GM12874 (cell line): ENCODE measurements at regions not wholly inside any gene's neighbourhood (a gene's known extent, or its start where the extent isn't known, plus 50 kb on each side); places are given as distances from the start of the nearest gene placed in this dataset.

Experiments
- TF ChIP-seq, protein P1 (sequence below): IDR thresholded peaks from 2 replicates; pipeline ENCODE4 v1.5.1; 2011; ENCODE audit warnings: low read depth, mild to moderate bottlenecking, control low read depth, low read length, moderate library complexity; ENCODE audit not compliant: insufficient read depth

DNA sequence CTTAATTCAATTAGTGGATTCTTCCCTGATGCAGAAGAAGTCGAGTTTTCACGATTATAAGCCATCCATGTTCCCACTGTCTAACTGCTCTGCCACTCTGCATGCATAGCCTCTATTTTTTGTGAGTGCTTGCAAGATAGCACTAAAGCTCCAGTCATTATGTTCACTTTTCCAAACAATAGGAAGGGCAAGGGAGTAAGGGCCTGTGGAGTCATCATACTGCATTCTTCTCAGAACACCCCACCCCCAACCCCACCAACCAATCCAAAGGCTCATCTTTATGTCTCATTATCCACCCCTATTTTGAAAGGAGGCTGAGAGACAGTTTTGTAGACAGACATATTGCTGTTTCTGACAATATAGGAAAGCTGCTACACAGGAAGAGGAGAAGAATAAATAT lies 471.7 kb upstream of the ADGRL2 start:
- TF ChIP-seq, protein P1, sequence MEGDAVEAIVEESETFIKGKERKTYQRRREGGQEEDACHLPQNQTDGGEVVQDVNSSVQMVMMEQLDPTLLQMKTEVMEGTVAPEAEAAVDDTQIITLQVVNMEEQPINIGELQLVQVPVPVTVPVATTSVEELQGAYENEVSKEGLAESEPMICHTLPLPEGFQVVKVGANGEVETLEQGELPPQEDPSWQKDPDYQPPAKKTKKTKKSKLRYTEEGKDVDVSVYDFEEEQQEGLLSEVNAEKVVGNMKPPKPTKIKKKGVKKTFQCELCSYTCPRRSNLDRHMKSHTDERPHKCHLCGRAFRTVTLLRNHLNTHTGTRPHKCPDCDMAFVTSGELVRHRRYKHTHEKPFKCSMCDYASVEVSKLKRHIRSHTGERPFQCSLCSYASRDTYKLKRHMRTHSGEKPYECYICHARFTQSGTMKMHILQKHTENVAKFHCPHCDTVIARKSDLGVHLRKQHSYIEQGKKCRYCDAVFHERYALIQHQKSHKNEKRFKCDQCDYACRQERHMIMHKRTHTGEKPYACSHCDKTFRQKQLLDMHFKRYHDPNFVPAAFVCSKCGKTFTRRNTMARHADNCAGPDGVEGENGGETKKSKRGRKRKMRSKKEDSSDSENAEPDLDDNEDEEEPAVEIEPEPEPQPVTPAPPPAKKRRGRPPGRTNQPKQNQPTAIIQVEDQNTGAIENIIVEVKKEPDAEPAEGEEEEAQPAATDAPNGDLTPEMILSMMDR: no peak

DNA sequence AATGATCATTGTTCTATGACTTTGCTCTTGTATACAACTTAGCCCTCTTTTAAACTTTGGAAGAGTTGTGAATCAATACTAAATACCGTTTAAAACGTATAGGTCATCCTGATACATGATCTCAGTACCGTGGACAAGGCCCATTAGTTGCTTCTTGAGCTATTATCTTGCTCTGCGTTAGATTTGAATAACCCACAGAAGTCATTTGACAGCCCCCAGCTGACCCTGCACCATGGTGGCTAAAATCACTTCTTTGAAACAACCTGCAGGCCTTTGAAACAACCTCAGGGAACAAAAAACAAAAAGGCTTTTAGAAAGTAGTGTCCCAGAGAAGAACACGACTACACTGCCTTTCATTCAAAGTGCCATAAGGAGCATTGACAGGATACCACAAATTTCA lies 473.0 kb upstream of the ADGRL2 start:
- TF ChIP-seq, protein P1: no peak

DNA sequence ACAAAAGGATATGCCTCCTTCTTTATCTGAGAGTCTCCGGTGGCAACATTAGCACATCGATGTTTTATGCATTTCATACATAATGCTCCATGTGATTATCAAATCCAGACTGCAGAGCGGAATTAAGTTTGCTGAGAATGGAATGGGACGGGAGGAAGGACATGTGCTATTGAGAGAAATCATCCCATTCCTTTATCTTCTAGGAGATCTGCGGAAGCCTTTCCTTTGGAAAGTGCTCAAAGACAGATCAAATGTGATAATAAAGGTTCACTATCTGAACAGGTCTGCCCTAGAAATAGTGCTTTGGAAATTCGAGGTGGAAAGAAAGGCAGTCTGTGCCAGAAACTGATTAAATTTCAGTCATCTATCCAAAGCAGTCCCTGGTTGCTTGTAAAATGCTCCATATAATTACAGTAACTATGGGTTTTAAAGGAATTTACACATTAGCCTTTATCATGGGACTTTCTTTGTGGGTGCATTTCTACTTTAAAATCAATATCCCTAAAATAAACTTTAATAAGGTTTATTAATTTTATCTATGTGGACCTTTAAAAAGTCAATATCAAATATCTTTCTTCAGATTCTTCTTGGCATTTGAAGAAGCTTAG lies 473.5 kb upstream of the ADGRL2 start:
- TF ChIP-seq, protein P1: no peak

DNA sequence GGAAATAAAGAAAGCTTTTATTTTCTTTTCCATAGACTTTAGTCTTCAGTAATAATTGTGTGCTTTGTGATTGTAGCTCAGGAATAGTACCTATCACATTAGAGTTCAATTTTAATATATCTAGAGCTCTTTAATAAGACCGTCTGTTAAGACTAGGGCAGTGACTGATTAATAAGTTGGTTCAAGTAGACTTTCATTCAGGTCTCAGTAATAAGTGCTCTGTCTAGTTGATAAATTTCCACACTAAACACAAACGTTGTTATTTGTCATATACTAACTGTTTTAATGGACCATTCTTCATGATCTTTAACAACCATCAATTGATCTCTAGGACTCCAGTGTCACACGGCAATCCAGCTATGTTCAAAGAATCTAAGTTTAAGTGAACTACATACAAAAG lies 474.5 kb upstream of the ADGRL2 start:
- TF ChIP-seq, protein P1: no peak

DNA sequence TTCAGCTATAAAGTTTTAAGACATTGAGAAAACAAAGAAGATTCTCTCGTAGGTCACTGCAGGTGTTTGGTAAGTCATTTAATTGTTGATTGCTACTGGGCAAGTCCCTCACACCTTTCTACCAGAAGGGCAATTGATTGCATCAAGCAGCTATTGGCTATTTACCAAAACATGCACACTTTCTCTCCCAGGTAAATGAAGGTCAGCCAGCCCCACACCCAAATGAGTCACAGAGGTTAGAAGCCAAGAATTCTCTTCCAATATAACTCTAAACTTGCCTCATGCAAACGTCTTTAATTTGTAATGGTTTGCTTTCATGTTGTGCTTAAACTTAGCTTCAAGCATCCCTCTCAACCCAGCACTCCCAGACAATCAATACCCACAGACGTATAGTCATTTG lies 475.3 kb upstream of the ADGRL2 start:
- TF ChIP-seq, protein P1: no peak

DNA sequence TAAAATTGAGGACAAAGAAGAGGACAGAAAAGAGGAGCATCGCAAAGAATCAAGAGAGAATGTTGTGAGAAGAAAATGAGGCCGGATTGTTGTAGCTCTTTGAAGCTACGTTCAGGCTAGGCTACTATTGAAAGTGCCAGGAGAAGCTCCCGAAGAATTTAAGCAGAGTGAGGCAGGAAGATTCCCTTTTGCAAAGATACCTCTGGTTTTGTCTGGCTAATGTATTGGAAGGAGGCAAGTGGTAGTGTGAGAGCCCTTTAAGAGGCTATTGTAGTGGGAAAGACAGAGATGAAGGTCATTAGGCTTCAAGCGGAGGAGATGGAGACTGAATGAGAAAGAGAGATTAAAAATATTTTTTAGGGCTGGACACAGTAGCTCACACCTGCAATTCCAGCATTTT lies 476.9 kb upstream of the ADGRL2 start:
- TF ChIP-seq, protein P1: no peak

DNA sequence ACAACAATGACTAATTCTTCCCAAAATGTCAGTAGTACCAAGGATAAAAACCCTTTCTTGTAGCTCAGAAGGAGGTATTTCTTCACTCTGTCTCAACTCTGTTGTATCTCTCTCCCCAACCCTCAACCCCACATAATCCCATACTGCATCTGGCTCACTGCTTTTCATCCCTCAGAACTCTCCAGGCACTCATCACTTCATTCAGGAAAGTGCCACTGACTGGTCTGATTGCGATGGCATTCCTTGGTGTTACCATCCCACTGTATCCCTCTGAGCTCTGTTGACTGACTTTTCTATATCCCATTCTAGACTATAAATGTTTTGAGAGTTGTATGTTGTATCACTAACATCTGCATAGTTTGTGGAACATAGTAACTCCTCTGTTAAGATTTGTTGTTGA lies 483.5 kb upstream of the ADGRL2 start:
- TF ChIP-seq, protein P1: no peak
